ENCODE measurements at regions not wholly inside any gene's neighbourhood (a gene's known extent, or its start where the extent isn't known, plus 50 kb on each side); places are given as distances from the start of the nearest gene placed in this dataset.

- in situ Hi-C loops (cut with HindIII; ENCODE audit: low pct_ligation_motif_present, low pct_unique_long_range_greater_than_20kb, low sequenced_read_pairs): no loop called here
Observed at GRCh38 chr2:209340522-209340921, 83.3 kb upstream of the MAP2 start.

GRCh38 chr2:209344349-209344748, 79.5 kb upstream of the MAP2 start:
- DNase-seq: no peak
- in situ Hi-C loops (cut with HindIII; ENCODE audit: low pct_ligation_motif_present, low pct_unique_long_range_greater_than_20kb, low sequenced_read_pairs): no loop called here

More at GRCh38 chr2:209340522-209340921, 83.3 kb upstream of the MAP2 start:
- DNase-seq: no peak

GRCh38 chr2:209348433-209348832, 75.4 kb upstream of the MAP2 start:
- in situ Hi-C loops (cut with HindIII; ENCODE audit: low pct_ligation_motif_present, low pct_unique_long_range_greater_than_20kb, low sequenced_read_pairs): no loop called here

GRCh38 chr2:209351636-209352035, 72.2 kb upstream of the MAP2 start:
- in situ Hi-C loops (cut with HindIII; ENCODE audit: low pct_ligation_motif_present, low pct_unique_long_range_greater_than_20kb, low sequenced_read_pairs): no loop called here
- DNase-seq: no peak

More at GRCh38 chr2:209348433-209348832, 75.4 kb upstream of the MAP2 start:
- no peak for DNase-seq

GRCh38 chr2:209358992-209359391, 64.9 kb upstream of the MAP2 start:
- in situ Hi-C loops (cut with HindIII; ENCODE audit: low pct_ligation_motif_present, low pct_unique_long_range_greater_than_20kb, low sequenced_read_pairs): no loop called here
- no peak for DNase-seq

GRCh38 chr2:209367075-209367747, 56.6 kb upstream of the MAP2 start:
- DNase-seq: no peak
- in situ Hi-C loops (cut with HindIII; ENCODE audit: low pct_ligation_motif_present, low pct_unique_long_range_greater_than_20kb, low sequenced_read_pairs): no loop called here

GRCh38 chr2:209368406-209368805, 55.4 kb upstream of the MAP2 start:
- DNase-seq: peak; percentile 24
- in situ Hi-C loops (cut with HindIII; ENCODE audit: low pct_ligation_motif_present, low pct_unique_long_range_greater_than_20kb, low sequenced_read_pairs): no loop called here

- peak; percentile 99 for DNase-seq
- in situ Hi-C loops (cut with HindIII; ENCODE audit: low pct_ligation_motif_present, low pct_unique_long_range_greater_than_20kb, low sequenced_read_pairs): no loop called here
Observed at GRCh38 chr2:209368914-209369313, 54.9 kb upstream of the MAP2 start.

GRCh38 chr2:209369656-209370055, 54.2 kb upstream of the MAP2 start:
- no peak for DNase-seq
- in situ Hi-C loops (cut with HindIII; ENCODE audit: low pct_ligation_motif_present, low pct_unique_long_range_greater_than_20kb, low sequenced_read_pairs): no loop called here

- no peak for DNase-seq
- in situ Hi-C loops (cut with HindIII; ENCODE audit: low pct_ligation_motif_present, low pct_unique_long_range_greater_than_20kb, low sequenced_read_pairs): no loop called here
Observed at GRCh38 chr2:209371407-209371806, 52.4 kb upstream of the MAP2 start.
